ENCODE measurements at regions not wholly inside any gene's neighbourhood (a gene's known extent, or its start where the extent isn't known, plus 50 kb on each side); places are given as distances from the start of the nearest gene placed in this dataset.

DNA sequence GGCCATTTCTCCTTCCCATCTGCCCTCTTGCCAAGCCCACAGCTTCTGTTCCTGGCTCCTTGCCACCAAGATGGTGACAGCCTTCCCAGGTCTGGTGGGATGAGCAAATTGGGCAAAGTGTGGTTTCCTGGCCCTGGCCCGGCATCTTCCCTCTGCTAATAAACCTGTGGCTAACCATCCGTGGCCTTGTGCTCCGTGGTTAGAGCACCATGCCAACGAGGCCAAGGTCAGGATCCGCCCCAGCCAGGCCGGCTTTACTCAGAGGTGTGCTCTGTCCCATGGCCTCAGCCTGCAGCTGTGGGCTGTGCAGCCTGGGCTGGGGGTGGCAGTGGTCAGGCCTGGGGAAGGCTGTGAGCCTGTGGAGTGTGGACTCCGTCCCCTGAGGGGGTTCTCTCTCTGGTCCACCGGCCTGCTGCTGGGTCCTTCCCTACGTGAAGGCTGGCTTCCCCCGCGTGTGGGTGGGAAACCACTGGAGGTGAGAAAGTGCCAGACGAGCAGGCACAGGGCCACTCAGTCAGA is 117.4 kb downstream of the VEGFA start:
- TF ChIP-seq POLR2AphosphoS5 (IDR thresholded peaks at IDR 0.05; ENCODE audit: low read depth, low read length) = no peak
- TF ChIP-seq, protein P1, sequence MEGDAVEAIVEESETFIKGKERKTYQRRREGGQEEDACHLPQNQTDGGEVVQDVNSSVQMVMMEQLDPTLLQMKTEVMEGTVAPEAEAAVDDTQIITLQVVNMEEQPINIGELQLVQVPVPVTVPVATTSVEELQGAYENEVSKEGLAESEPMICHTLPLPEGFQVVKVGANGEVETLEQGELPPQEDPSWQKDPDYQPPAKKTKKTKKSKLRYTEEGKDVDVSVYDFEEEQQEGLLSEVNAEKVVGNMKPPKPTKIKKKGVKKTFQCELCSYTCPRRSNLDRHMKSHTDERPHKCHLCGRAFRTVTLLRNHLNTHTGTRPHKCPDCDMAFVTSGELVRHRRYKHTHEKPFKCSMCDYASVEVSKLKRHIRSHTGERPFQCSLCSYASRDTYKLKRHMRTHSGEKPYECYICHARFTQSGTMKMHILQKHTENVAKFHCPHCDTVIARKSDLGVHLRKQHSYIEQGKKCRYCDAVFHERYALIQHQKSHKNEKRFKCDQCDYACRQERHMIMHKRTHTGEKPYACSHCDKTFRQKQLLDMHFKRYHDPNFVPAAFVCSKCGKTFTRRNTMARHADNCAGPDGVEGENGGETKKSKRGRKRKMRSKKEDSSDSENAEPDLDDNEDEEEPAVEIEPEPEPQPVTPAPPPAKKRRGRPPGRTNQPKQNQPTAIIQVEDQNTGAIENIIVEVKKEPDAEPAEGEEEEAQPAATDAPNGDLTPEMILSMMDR (IDR thresholded peaks at IDR 0.05) = no peak

Measured in Panc1 (cell line).